LNCaP clone FGC (cell line): ENCODE measurements at regions not wholly inside any gene's neighbourhood (a gene's known extent, or its start where the extent isn't known, plus 50 kb on each side); places are given as distances from the start of the nearest gene placed in this dataset.

Source experiments
- DNase-seq: peaks from one replicate; pipeline ENCODE4 v3.0.0-alpha.2; 2011; ENCODE audit warnings: low read depth
- H3K4me3 ChIP-seq: 2 replicates; pipeline ENCODE4 v1.5.1; 2011; ENCODE audit warnings: mild to moderate bottlenecking, low read depth, low read length, control low read depth
- TF ChIP-seq, protein P1 (sequence below): IDR thresholded peaks from 2 replicates; pipeline ENCODE4 v1.5.1; 2012; ENCODE audit warnings: mild to moderate bottlenecking; ENCODE audit not compliant: control insufficient read depth, insufficient read depth; ENCODE audit errors: extremely low read depth

DNA sequence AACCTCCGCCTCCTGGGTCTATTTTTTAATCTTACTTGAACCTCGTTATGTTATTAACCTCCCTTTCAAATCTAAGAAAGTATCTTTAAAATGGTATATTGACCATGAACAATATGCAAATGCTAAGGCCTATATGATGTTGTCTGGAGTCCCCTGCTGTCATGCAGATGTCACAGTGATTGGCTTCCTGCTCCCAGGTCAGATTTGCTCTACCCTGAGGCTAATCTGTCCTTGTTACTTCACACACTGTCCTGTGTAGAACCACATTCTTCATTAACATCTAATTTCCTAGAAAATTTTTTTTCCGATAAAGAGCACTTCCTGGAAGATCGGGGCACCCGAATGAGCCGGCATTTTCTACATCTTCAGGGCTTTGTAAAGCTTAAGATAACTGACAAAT lies 306.6 kb downstream of the MRPL39 start:
- TF ChIP-seq, protein P1, sequence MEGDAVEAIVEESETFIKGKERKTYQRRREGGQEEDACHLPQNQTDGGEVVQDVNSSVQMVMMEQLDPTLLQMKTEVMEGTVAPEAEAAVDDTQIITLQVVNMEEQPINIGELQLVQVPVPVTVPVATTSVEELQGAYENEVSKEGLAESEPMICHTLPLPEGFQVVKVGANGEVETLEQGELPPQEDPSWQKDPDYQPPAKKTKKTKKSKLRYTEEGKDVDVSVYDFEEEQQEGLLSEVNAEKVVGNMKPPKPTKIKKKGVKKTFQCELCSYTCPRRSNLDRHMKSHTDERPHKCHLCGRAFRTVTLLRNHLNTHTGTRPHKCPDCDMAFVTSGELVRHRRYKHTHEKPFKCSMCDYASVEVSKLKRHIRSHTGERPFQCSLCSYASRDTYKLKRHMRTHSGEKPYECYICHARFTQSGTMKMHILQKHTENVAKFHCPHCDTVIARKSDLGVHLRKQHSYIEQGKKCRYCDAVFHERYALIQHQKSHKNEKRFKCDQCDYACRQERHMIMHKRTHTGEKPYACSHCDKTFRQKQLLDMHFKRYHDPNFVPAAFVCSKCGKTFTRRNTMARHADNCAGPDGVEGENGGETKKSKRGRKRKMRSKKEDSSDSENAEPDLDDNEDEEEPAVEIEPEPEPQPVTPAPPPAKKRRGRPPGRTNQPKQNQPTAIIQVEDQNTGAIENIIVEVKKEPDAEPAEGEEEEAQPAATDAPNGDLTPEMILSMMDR: no peak
- DNase-seq: no peak
- no peak overlapping the region for H3K4me3 ChIP-seq

DNA sequence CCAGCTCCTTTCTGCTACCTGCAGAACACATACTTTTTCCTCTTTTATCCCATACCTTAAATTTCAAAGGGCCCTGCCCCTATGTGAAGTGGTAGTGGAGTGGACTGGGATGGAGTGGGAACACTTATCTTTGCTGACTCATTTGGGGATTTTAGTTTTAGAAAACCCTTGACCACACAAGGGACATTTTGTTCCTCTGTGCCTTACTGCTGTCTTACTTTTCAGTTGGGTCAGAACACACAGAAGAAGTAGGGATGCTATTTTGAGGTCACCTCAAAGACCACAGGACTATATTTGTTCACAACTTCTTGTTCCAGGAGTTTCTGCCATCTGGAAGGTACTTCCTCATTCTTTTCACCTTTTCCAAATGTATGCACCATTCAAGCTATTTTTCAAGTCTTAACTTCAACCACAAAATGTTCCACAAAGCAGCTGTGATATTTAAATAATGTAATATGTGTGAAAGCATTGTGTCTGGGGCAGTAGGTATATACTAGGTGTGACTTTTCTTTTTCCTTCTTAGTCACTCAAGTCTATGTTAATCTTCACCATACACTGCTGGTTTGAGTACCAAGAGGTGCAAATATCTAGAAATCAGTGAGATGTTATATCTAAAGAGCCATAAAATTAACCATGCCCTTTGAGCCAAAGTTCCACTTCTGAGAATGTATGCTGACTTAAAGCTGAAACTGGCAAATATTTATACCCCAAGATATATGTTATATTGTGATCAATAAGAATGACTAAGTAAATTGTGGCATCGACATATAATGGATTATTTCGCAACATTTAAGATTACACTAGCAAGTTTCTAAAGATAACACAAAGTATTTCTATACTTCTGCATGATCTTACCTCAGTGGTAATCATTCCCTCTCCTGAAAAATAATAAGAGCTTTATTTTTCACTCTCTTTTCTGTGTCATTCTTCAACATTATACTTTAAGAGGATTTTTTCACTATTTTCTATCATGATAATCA lies 308.5 kb downstream of the MRPL39 start:
- DNase-seq: no peak
- TF ChIP-seq, protein P1: no peak
- H3K4me3 ChIP-seq: no peak overlapping the region

DNA sequence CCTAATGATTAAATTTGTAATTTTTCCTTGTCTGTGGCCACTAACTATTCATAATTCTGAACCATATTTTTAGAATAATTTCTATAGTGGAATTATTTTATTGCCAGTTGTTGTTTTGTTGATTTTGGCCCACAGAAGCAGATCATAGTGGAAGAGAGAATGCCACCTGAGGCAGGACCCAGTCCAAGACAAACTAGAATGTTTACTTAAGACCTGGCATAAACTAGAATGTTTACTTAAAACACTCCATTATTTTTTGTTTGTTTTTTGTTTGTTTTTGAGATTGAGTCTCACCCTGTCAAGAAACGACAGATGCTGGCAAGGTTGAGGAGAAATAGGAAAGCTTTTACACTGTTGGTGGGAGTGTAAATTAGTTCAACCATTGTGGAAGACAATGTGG lies 310.2 kb downstream of the MRPL39 start:
- DNase-seq: peak; percentile 62
- no peak overlapping the region for H3K4me3 ChIP-seq
- TF ChIP-seq, protein P1: no peak

DNA sequence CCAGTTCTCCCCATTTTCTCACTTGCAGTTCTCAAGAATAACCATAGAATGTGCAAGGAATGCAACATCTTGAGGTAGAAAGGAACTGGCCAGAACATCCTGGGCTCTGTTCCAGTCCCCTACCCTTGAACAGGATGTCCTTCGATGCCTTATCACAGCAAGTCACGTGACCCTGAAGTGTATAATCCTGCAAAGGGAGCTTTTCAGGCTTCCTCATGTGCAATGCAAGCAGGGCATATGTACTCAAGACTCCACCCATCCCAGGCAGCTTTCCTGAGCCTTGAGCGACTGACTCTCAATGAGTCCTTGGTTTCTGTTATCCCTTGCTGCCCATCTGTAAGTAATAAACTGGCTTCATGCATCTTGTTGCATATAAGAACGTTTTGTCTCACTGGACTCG lies 311.0 kb downstream of the MRPL39 start:
- TF ChIP-seq, protein P1: no peak
- H3K4me3 ChIP-seq: no peak overlapping the region
- DNase-seq: no peak

DNA sequence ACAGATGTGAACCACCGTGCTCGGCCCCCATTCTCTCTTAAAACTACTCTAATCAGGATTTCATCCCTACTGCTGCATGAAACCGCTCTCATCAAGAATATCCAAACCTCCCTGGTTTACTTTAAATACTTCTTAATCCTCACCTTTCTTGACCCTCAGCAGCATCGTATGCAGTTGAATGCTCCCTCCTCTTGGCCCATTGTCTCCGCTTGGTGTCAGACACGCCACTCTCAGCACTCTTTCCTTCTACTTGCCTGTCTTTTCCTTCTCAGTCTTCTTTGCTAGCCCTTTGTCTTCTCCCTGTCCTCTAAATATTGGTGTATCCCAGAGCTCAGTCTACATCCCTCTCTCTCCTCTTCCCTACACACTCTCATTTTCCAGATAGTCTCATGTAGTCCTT lies 314.9 kb downstream of the MRPL39 start:
- TF ChIP-seq, protein P1: no peak

DNA sequence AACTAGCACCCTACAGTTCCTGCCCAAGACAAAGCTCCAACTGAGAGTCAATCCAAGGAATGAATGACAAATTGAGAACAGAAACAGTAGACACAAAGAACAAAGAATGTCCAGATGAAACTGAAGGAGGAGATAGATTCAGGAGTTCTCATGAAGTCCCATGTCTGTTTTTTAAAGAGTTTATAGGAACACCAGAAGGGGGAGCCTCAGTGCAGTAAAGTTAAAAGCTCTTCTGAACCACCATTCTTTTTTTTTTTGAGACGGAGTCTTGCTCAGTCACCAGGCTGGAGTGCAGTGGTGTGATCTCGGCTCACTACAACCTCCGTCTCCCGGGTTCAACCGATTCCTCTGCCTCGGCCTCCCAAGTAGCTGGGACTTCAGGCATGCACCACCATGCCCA lies 323.6 kb downstream of the MRPL39 start:
- H3K4me3 ChIP-seq: no peak overlapping the region
- TF ChIP-seq, protein P1: peak; percentile 50
- peak; percentile 18 for DNase-seq

More for the DNA sequence above, 314.9 kb downstream of the MRPL39 start:
- H3K4me3 ChIP-seq: no peak overlapping the region
- DNase-seq: no peak
